ENCODE measurements at regions not wholly inside any gene's neighbourhood (a gene's known extent, or its start where the extent isn't known, plus 50 kb on each side); places are given as distances from the start of the nearest gene placed in this dataset.

GRCh38 chr15:39235084-39235795 lies 345.6 kb upstream of the THBS1 start:
- Histone ChIP-seq H3K27me3 (ENCODE audit: control insufficient read depth, insufficient read depth, low read length) (no peaks in the 10 kb centered on the region), H3K36me3 (ENCODE audit: control insufficient read depth, insufficient read depth, low read length) (no peaks in the 10 kb centered on the region), H3K4me3 (ENCODE audit: low read depth, low read length) (no peak overlapping the region), H3K27ac (ENCODE audit: insufficient read depth, low read length, poor library complexity, severe bottlenecking) (no peak overlapping the region), H3K4me1 (ENCODE audit: control insufficient read depth, insufficient read depth, low read length, poor library complexity, severe bottlenecking) (no peaks in the 10 kb centered on the region), H3K9me3 (ENCODE audit: control insufficient read depth in 2 of 2, low read length in 2 of 2) (no peaks in the 10 kb centered on the region)
- Mint-ChIP-seq H3K36me3 (no peaks in the 10 kb centered on the region), H3K27ac (no peak overlapping the region), H3K4me1 (no peaks in the 10 kb centered on the region), H3K27me3 (peaks cover 4% of the 10 kb centered on the region), H3K9me3 (peaks cover 0 to 10% (median 0%) of the 10 kb centered on the region in 7 donors), H3K4me3 (no peak overlapping the region)
- DNase-seq = no peak
- ATAC-seq (ENCODE audit: low read depth in 2 of 2) = no peak

GRCh38 chr15:39236375-39236774 lies 344.5 kb upstream of the THBS1 start:
- no peak for ATAC-seq (ENCODE audit: low read depth in 2 of 2)
- no peak for DNase-seq
- Histone ChIP-seq H3K27ac (ENCODE audit: insufficient read depth, low read length, poor library complexity, severe bottlenecking) (no peak overlapping the region), H3K4me3 (ENCODE audit: low read depth, low read length) (no peak overlapping the region), H3K4me1 (ENCODE audit: control insufficient read depth, insufficient read depth, low read length, poor library complexity, severe bottlenecking) (no peaks in the 10 kb centered on the region), H3K36me3 (ENCODE audit: control insufficient read depth, insufficient read depth, low read length) (no peaks in the 10 kb centered on the region), H3K27me3 (ENCODE audit: control insufficient read depth, insufficient read depth, low read length) (no peaks in the 10 kb centered on the region), H3K9me3 (ENCODE audit: control insufficient read depth in 2 of 2, low read length in 2 of 2) (no peaks in the 10 kb centered on the region)
- H3K4me3 Mint-ChIP-seq = no peak overlapping the region
- H3K36me3 Mint-ChIP-seq = no peaks in the 10 kb centered on the region
- no peaks in the 10 kb centered on the region for H3K4me1 Mint-ChIP-seq
- peaks cover 0 to 10% (median 0%) of the 10 kb centered on the region in 7 donors for H3K9me3 Mint-ChIP-seq
- peaks cover 4% of the 10 kb centered on the region for H3K27me3 Mint-ChIP-seq
- H3K27ac Mint-ChIP-seq = no peak overlapping the region

GRCh38 chr15:39238443-39238842 lies 342.4 kb upstream of the THBS1 start:
- H3K36me3 ChIP-seq (ENCODE audit: control insufficient read depth, insufficient read depth, low read length) = no peaks in the 10 kb centered on the region
- no peaks in the 10 kb centered on the region for H3K9me3 ChIP-seq (ENCODE audit: control insufficient read depth in 2 of 2, low read length in 2 of 2)
- ATAC-seq (ENCODE audit: low read depth in 2 of 2) (no peak), DNase-seq (no peak)
- Mint-ChIP-seq H3K4me1 (no peaks in the 10 kb centered on the region), H3K9me3 (peaks cover 0 to 6% (median 0%) of the 10 kb centered on the region in 7 donors), H3K36me3 (no peaks in the 10 kb centered on the region), H3K4me3 (no peak overlapping the region), H3K27me3 (peaks cover 4% of the 10 kb centered on the region), H3K27ac (no peak overlapping the region)
- H3K27me3 ChIP-seq (ENCODE audit: control insufficient read depth, insufficient read depth, low read length) = no peaks in the 10 kb centered on the region
- no peak overlapping the region for H3K4me3 ChIP-seq (ENCODE audit: low read depth, low read length)
- no peak overlapping the region for H3K27ac ChIP-seq (ENCODE audit: insufficient read depth, low read length, poor library complexity, severe bottlenecking)
- H3K4me1 ChIP-seq (ENCODE audit: control insufficient read depth, insufficient read depth, low read length, poor library complexity, severe bottlenecking) = no peaks in the 10 kb centered on the region

DNA sequence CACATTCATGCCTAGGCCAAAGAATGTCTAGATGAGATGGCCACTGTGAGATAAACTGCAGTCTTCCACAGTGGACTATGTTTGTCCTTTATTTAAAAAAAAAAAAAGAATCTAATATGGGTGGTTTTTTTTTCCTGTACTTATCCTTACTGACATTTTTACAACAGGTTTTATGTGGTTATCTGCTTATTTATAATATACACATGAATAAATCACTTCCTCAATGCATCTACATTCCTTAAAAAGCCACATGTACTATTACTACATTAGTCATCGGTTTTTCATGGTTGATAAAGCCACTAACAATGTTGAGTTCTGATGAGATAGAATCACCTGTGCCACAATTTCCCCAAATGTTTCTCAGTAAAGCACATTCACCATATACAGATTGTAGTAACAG lies 341.3 kb upstream of the THBS1 start:
- H3K4me1 ChIP-seq (ENCODE audit: control insufficient read depth, insufficient read depth, low read length, poor library complexity, severe bottlenecking) = no peaks in the 10 kb centered on the region
- H3K36me3 Mint-ChIP-seq = no peaks in the 10 kb centered on the region
- H3K4me3 Mint-ChIP-seq = no peak overlapping the region
- no peaks in the 10 kb centered on the region for H3K4me1 Mint-ChIP-seq
- no peak overlapping the region for H3K4me3 ChIP-seq (ENCODE audit: low read depth, low read length)
- H3K27me3 ChIP-seq (ENCODE audit: control insufficient read depth, insufficient read depth, low read length) = no peaks in the 10 kb centered on the region
- no peak overlapping the region for H3K27ac ChIP-seq (ENCODE audit: insufficient read depth, low read length, poor library complexity, severe bottlenecking)
- H3K27ac Mint-ChIP-seq = no peak overlapping the region
- DNase-seq = no peak
- H3K9me3 ChIP-seq (ENCODE audit: control insufficient read depth in 2 of 2, low read length in 2 of 2) = no peaks in the 10 kb centered on the region
- ATAC-seq (ENCODE audit: low read depth in 2 of 2) = no peak
- no peaks in the 10 kb centered on the region for H3K36me3 ChIP-seq (ENCODE audit: control insufficient read depth, insufficient read depth, low read length)
- H3K9me3 Mint-ChIP-seq = peaks cover 0 to 4% (median 0%) of the 10 kb centered on the region in 7 donors
- H3K27me3 Mint-ChIP-seq = peaks cover 6% of the 10 kb centered on the region

GRCh38 chr15:39242345-39242744 lies 338.5 kb upstream of the THBS1 start:
- Histone ChIP-seq H3K4me3 (ENCODE audit: low read depth, low read length) (no peak overlapping the region), H3K27ac (ENCODE audit: insufficient read depth, low read length, poor library complexity, severe bottlenecking) (no peak overlapping the region), H3K4me1 (ENCODE audit: control insufficient read depth, insufficient read depth, low read length, poor library complexity, severe bottlenecking) (no peaks in the 10 kb centered on the region), H3K36me3 (ENCODE audit: control insufficient read depth, insufficient read depth, low read length) (no peaks in the 10 kb centered on the region), H3K9me3 (ENCODE audit: control insufficient read depth in 2 of 2, low read length in 2 of 2) (no peaks in the 10 kb centered on the region), H3K27me3 (ENCODE audit: control insufficient read depth, insufficient read depth, low read length) (peaks cover 3% of the 10 kb centered on the region)
- Mint-ChIP-seq H3K27ac (no peak overlapping the region), H3K27me3 (peaks cover 18% of the 10 kb centered on the region), H3K9me3 (peaks cover 0 to 2% (median 0%) of the 10 kb centered on the region in 7 donors), H3K36me3 (no peaks in the 10 kb centered on the region), H3K4me3 (no peak overlapping the region), H3K4me1 (no peaks in the 10 kb centered on the region)
- DNase-seq = no peak
- ATAC-seq (ENCODE audit: low read depth in 2 of 2) = no peak

DNA sequence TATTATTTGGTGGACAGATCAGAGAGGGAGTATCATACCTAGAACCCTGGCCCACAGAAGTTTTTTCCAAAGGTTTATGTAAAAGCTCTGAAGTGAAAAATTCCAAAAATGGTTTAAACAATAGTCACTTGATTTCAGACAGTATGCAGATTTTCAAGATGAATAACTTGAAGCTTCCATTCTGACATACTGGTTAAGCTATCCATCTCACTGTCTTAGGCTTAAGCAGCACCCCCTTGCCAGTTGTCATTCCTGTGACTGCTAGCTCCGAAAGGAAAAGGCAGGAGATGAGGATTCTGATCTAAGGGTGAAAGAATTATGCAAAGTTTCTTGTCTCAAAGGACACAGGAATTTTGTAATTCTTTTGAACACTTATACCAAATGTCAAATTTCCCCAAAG lies 337.5 kb upstream of the THBS1 start:
- Histone ChIP-seq H3K4me3 (ENCODE audit: low read depth, low read length) (no peak overlapping the region), H3K27me3 (ENCODE audit: control insufficient read depth, insufficient read depth, low read length) (peaks cover 9% of the 10 kb centered on the region), H3K4me1 (ENCODE audit: control insufficient read depth, insufficient read depth, low read length, poor library complexity, severe bottlenecking) (no peaks in the 10 kb centered on the region), H3K9me3 (ENCODE audit: control insufficient read depth in 2 of 2, low read length in 2 of 2) (no peaks in the 10 kb centered on the region), H3K36me3 (ENCODE audit: control insufficient read depth, insufficient read depth, low read length) (no peaks in the 10 kb centered on the region), H3K27ac (ENCODE audit: insufficient read depth, low read length, poor library complexity, severe bottlenecking) (no peak overlapping the region)
- peaks cover 18% of the 10 kb centered on the region for H3K27me3 Mint-ChIP-seq
- H3K4me1 Mint-ChIP-seq = no peaks in the 10 kb centered on the region
- ATAC-seq (ENCODE audit: low read depth in 2 of 2) (no peak), DNase-seq (no peak)
- H3K9me3 Mint-ChIP-seq = peaks cover 0 to 2% (median 0%) of the 10 kb centered on the region in 7 donors
- H3K36me3 Mint-ChIP-seq = no peaks in the 10 kb centered on the region
- H3K27ac Mint-ChIP-seq = no peak overlapping the region
- H3K4me3 Mint-ChIP-seq = no peak overlapping the region

DNA sequence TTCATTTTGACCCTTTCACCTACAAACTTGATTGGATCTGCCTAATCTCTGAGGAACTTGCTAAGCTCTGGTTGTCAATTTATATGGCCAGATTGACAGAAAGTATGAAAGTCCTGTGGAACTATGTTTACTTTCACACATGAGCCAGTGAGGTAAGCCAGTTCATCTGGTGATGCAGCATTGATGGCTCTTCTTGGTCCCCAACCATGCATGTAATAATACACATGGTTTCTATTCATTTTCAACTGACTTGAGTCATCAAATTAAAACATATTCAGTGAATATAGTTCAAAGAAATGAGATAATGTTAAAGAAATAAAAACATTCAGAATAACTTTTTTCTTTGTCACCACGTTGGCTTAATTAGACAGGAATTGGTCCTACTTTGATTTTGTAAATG lies 336.1 kb upstream of the THBS1 start:
- ATAC-seq (ENCODE audit: low read depth in 2 of 2) = no peak
- Histone ChIP-seq H3K36me3 (ENCODE audit: control insufficient read depth, insufficient read depth, low read length) (no peaks in the 10 kb centered on the region), H3K9me3 (ENCODE audit: control insufficient read depth in 2 of 2, low read length in 2 of 2) (no peaks in the 10 kb centered on the region), H3K4me1 (ENCODE audit: control insufficient read depth, insufficient read depth, low read length, poor library complexity, severe bottlenecking) (no peaks in the 10 kb centered on the region), H3K27me3 (ENCODE audit: control insufficient read depth, insufficient read depth, low read length) (peaks cover 12% of the 10 kb centered on the region), H3K27ac (ENCODE audit: insufficient read depth, low read length, poor library complexity, severe bottlenecking) (no peak overlapping the region), H3K4me3 (ENCODE audit: low read depth, low read length) (no peak overlapping the region)
- Mint-ChIP-seq H3K27ac (no peak overlapping the region), H3K36me3 (no peaks in the 10 kb centered on the region), H3K4me3 (no peak overlapping the region), H3K9me3 (peaks cover 0 to 4% (median 0%) of the 10 kb centered on the region in 7 donors), H3K27me3 (peaks cover 24% of the 10 kb centered on the region), H3K4me1 (no peaks in the 10 kb centered on the region)
- DNase-seq = no peak

GRCh38 chr15:39246523-39246922 lies 334.4 kb upstream of the THBS1 start:
- H3K4me3 Mint-ChIP-seq = no peak overlapping the region
- H3K36me3 ChIP-seq (ENCODE audit: control insufficient read depth, insufficient read depth, low read length) = no peaks in the 10 kb centered on the region
- DNase-seq (no peak), ATAC-seq (ENCODE audit: low read depth in 2 of 2) (no peak)
- no peak overlapping the region for H3K27ac ChIP-seq (ENCODE audit: insufficient read depth, low read length, poor library complexity, severe bottlenecking)
- no peaks in the 10 kb centered on the region for H3K4me1 Mint-ChIP-seq
- H3K27ac Mint-ChIP-seq = no peak overlapping the region
- H3K27me3 ChIP-seq (ENCODE audit: control insufficient read depth, insufficient read depth, low read length) = peaks cover 12% of the 10 kb centered on the region
- peaks cover 34% of the 10 kb centered on the region for H3K27me3 Mint-ChIP-seq
- H3K36me3 Mint-ChIP-seq = no peaks in the 10 kb centered on the region
- peaks cover 0 to 3% (median 0%) of the 10 kb centered on the region in 7 donors for H3K9me3 Mint-ChIP-seq
- no peaks in the 10 kb centered on the region for H3K4me1 ChIP-seq (ENCODE audit: control insufficient read depth, insufficient read depth, low read length, poor library complexity, severe bottlenecking)
- no peaks in the 10 kb centered on the region for H3K9me3 ChIP-seq (ENCODE audit: control insufficient read depth in 2 of 2, low read length in 2 of 2)
- H3K4me3 ChIP-seq (ENCODE audit: low read depth, low read length) = no peak overlapping the region
